PC-9 (cell line): ENCODE measurements at regions not wholly inside any gene's neighbourhood (a gene's known extent, or its start where the extent isn't known, plus 50 kb on each side); places are given as distances from the start of the nearest gene placed in this dataset.

ENCODE experiments used
- BruUV-seq: library from RNA; stranded (reverse); fragments of 400-500 nt; replicated peaks from 2 replicates; lab custom pipeline; 2021; lab: Mats Ljungman, UMichigan
- CTCF ChIA-PET: fragments of 300-600 bp; sonication (Branson Sonifier 250); formaldehyde crosslinking; loops from one replicate; lab custom pipeline; 2022; ENCODE audit warnings: antibody characterized with exemption; lab: Charles Lee
- POLR2A ChIA-PET: fragments of 300-600 bp; sonication (Branson Sonifier 250); formaldehyde crosslinking; loops from one replicate; lab custom pipeline; 2022; ENCODE audit warnings: antibody characterized with exemption; ENCODE audit not compliant: unreplicated experiment; lab: Charles Lee
- DNase-seq, 2 experiments: peaks; one replicate each; pipeline versions ENCODE4 v3.0.0 to v3.0.0-alpha.2; 2015 to 2022; ENCODE audit warnings: mixed read lengths in 1 of 2
- H2AFZ ChIP-seq: fragments of 200-600 bp; sonication (generic); 2 replicates; pipeline ENCODE4 v1.8.1; 2017; ENCODE audit warnings: antibody characterized with exemption
- H3F3A ChIP-seq: fragments of 200-600 bp; sonication (generic); 2 replicates; pipeline ENCODE4 v1.8.1; 2017; ENCODE audit warnings: antibody characterized with exemption, mild to moderate bottlenecking, low read depth; ENCODE audit not compliant: insufficient read depth
- H3K27ac ChIP-seq: fragments of 200-600 bp; sonication (generic); 2 replicates; pipeline ENCODE4 v1.6.1; 2016; ENCODE audit warnings: mixed run types
- H3K27me3 ChIP-seq: fragments of 200-600 bp; sonication (generic); 2 replicates; pipeline ENCODE4 v1.6.1; 2016; ENCODE audit warnings: low read depth, mixed run types; ENCODE audit not compliant: insufficient read depth
- H3K36me3 ChIP-seq: fragments of 200-600 bp; sonication (generic); 2 replicates; pipeline ENCODE4 v1.6.1; 2016; ENCODE audit warnings: low read depth, mixed run types
- H3K4me1 ChIP-seq: fragments of 200-600 bp; sonication (generic); replicated peaks from 2 replicates; pipeline ENCODE4 v1.6.1; 2016; ENCODE audit warnings: mixed run types; ENCODE audit not compliant: insufficient read depth
- H3K4me2 ChIP-seq: fragments of 200-600 bp; sonication (generic); 2 replicates; pipeline ENCODE4 v1.6.1; 2017; ENCODE audit warnings: mixed run types
- H3K4me3 ChIP-seq: fragments of 200-600 bp; sonication (generic); 2 replicates; pipeline ENCODE4 v1.6.1; 2016; ENCODE audit warnings: mixed run types
- H3K79me2 ChIP-seq: fragments of 200-600 bp; sonication (generic); 2 replicates; pipeline ENCODE4 v1.6.1; 2017; ENCODE audit warnings: low read depth, mixed run types
- H3K9me2 ChIP-seq: fragments of 200-600 bp; sonication (generic); 2 replicates; pipeline ENCODE4 v1.8.1; 2017; ENCODE audit warnings: mild to moderate bottlenecking; ENCODE audit not compliant: insufficient read depth
- H3K9me3 ChIP-seq: fragments of 200-600 bp; sonication (generic); 2 replicates; pipeline ENCODE4 v1.8.1; 2016; ENCODE audit warnings: low read depth; ENCODE audit not compliant: insufficient read depth
- H4K20me1 ChIP-seq: fragments of 200-600 bp; sonication (generic); 2 replicates; pipeline ENCODE4 v1.8.1; 2017; ENCODE audit not compliant: insufficient read depth
- EZH2 ChIP-seq: fragments of 200-600 bp; sonication (generic); IDR thresholded peaks from 2 replicates; pipeline ENCODE4 v1.8.0; 2017; ENCODE audit warnings: antibody characterized with exemption, low read depth
- intact Hi-C: fragments of 100-400 bp; cut with micrococcal nuclease; formaldehyde crosslinking; loops from one replicate; pipeline ENCODE4 v1.10.0; 2022; ENCODE audit not compliant: unreplicated experiment
- TF ChIP-seq, protein P1 (sequence below): fragments of 200-600 bp; sonication (generic); conservative IDR thresholded peaks from 2 replicates; pipeline ENCODE4 v1.6.1; 2017; ENCODE audit warnings: mixed run types, antibody characterized with exemption, mild to moderate bottlenecking, moderate library complexity

DNA sequence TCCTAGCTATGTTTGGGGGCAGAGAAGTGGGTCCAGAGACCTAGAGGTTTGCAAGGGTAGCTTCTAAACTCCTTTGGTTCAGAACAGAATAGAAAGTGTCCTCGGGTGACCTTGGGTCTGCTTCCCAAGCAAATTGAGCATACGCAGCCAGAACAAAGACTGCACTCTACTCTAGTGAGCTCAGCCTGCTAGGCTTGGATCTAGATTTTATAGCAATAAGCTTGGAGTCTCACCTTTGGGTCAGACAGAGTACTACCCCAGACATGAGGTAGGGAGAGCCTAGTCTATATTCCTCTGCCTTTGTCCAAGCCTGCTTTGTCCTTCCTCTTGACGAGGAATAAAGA lies 52.6 kb upstream of the ELF5 start:
- intact Hi-C loops, result no loop called here
- TF ChIP-seq, protein P1, sequence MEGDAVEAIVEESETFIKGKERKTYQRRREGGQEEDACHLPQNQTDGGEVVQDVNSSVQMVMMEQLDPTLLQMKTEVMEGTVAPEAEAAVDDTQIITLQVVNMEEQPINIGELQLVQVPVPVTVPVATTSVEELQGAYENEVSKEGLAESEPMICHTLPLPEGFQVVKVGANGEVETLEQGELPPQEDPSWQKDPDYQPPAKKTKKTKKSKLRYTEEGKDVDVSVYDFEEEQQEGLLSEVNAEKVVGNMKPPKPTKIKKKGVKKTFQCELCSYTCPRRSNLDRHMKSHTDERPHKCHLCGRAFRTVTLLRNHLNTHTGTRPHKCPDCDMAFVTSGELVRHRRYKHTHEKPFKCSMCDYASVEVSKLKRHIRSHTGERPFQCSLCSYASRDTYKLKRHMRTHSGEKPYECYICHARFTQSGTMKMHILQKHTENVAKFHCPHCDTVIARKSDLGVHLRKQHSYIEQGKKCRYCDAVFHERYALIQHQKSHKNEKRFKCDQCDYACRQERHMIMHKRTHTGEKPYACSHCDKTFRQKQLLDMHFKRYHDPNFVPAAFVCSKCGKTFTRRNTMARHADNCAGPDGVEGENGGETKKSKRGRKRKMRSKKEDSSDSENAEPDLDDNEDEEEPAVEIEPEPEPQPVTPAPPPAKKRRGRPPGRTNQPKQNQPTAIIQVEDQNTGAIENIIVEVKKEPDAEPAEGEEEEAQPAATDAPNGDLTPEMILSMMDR, result no peak
- no peak for TF ChIP-seq EZH2
- Histone ChIP-seq H3K79me2 (no peaks in the 10 kb centered on the region), H3K4me1 (peaks cover 40% of the 10 kb centered on the region), H3K36me3 (no peaks in the 10 kb centered on the region), H3K9me3 (no peaks in the 10 kb centered on the region), H4K20me1 (no peaks in the 10 kb centered on the region), H3K27ac (no peak overlapping the region), H3K27me3 (no peaks in the 10 kb centered on the region), H2AFZ (no peak overlapping the region), H3F3A (peaks cover 33% of the 10 kb centered on the region), H3K4me3 (no peak overlapping the region), H3K4me2 (no peak overlapping the region), H3K9me2 (no peaks in the 10 kb centered on the region)
- peak in 1 of 2 experiments; percentile 29 for DNase-seq
- ChIA-PET POLR2A (interaction anchor here (0.6 kb wide), 1 partner anchor 652 kb away, joined by 4 read pairs; no protein-coding TSS in a partner anchor), CTCF (interaction anchor here (0.5 to 1.3 kb wide), 2 partner anchors 8 to 35 kb away, joined by 3 read pairs; no protein-coding TSS in a partner anchor)
- BruUV-seq, result no TSS peak

DNA sequence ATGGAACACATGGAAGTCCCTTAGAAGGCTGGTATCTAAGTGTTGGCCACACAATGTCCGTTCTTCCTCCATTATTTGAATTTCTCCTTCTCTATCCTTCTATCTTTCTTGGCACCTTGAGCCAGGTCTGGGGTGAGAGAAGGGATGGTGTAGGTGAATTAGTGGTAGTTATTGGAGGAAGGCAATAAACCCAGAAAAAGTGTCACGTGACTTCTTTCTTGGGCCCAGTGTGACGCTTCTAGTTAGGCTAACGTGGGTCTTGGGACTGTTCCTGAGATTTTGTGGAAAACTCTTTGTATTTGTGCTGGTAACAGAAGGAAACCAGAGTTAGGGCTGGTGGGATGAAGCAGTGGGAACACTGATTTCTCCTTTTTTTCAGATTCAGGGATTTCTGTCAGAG lies 53.1 kb upstream of the ELF5 start:
- no peaks in the 10 kb centered on the region for H4K20me1 ChIP-seq
- peaks cover 42% of the 10 kb centered on the region for H3K4me1 ChIP-seq
- intact Hi-C loops, result no loop called here
- no TSS peak for BruUV-seq
- H3K4me3 ChIP-seq, result no peak overlapping the region
- H3F3A ChIP-seq, result peaks cover 38% of the 10 kb centered on the region
- no peaks in the 10 kb centered on the region for H3K27me3 ChIP-seq
- TF ChIP-seq EZH2, result no peak
- TF ChIP-seq, protein P1, result no peak
- no peaks in the 10 kb centered on the region for H3K79me2 ChIP-seq
- no peaks in the 10 kb centered on the region for H3K9me3 ChIP-seq
- CTCF ChIA-PET, result interaction anchor here (0.5 to 1.3 kb wide), 2 partner anchors 9 to 34 kb away, joined by 3 read pairs; no protein-coding TSS in a partner anchor
- no peak for DNase-seq
- POLR2A ChIA-PET, result no interaction called here
- no peak overlapping the region for H3K4me2 ChIP-seq
- no peaks in the 10 kb centered on the region for H3K9me2 ChIP-seq
- H3K36me3 ChIP-seq, result no peaks in the 10 kb centered on the region
- no peak overlapping the region for H2AFZ ChIP-seq
- H3K27ac ChIP-seq, result no peak overlapping the region

DNA sequence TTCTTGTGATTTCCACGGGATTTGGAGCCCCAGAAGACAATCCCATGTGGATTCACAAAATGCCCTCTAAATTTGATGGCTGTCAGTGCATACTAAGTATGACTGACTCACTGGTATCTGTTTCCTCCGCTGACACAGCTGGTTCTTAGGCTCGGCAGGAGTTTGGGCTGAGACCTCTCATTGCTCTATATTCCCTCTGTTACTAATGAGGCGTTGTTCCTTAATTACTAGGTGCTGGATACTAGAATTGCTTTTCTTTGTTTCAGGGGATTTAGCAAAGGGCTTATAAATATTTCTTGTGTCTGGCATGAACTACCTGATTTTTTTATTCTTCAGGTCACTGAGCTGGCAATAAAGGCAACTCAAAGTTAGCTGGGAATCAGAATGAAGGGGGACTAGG lies 53.2 kb upstream of the EHF start:
- H3K27ac ChIP-seq, result no peak overlapping the region
- peaks cover 42% of the 10 kb centered on the region for H3K4me1 ChIP-seq
- H3F3A ChIP-seq, result peaks cover 45% of the 10 kb centered on the region
- H3K79me2 ChIP-seq, result no peaks in the 10 kb centered on the region
- no peak for TF ChIP-seq EZH2
- TF ChIP-seq, protein P1, result no peak
- no peak overlapping the region for H3K4me2 ChIP-seq
- no peaks in the 10 kb centered on the region for H3K9me3 ChIP-seq
- H3K9me2 ChIP-seq, result no peaks in the 10 kb centered on the region
- H4K20me1 ChIP-seq, result no peaks in the 10 kb centered on the region
- ChIA-PET CTCF (no interaction called here), POLR2A (no interaction called here)
- H3K36me3 ChIP-seq, result no peaks in the 10 kb centered on the region
- H3K27me3 ChIP-seq, result no peaks in the 10 kb centered on the region
- BruUV-seq, result no TSS peak
- intact Hi-C loops, result no loop called here
- H3K4me3 ChIP-seq, result no peak overlapping the region
- no peak overlapping the region for H2AFZ ChIP-seq
- no peak for DNase-seq
